ENCODE measurements at regions not wholly inside any gene's neighbourhood (a gene's known extent, or its start where the extent isn't known, plus 50 kb on each side); places are given as distances from the start of the nearest gene placed in this dataset.

GRCh38 chr15:57870667-57871066 lies 164.2 kb downstream of the POLR2M start:
- TF ChIP-seq CTCF (IDR thresholded peaks at IDR 0.05; ENCODE audit: low read length) (no peak), EZH2 (optimal IDR thresholded peaks at IDR 0.05; ENCODE audit: low read depth, low read length) (no peak), EZH2phosphoT487 (IDR thresholded peaks at IDR 0.05; ENCODE audit: low read length) (no peak)
